ENCODE measurements at regions not wholly inside any gene's neighbourhood (a gene's known extent, or its start where the extent isn't known, plus 50 kb on each side); places are given as distances from the start of the nearest gene placed in this dataset.
A peak's percentile ranks its signal among the peaks of the same experiment; 100 is the strongest.

DNA sequence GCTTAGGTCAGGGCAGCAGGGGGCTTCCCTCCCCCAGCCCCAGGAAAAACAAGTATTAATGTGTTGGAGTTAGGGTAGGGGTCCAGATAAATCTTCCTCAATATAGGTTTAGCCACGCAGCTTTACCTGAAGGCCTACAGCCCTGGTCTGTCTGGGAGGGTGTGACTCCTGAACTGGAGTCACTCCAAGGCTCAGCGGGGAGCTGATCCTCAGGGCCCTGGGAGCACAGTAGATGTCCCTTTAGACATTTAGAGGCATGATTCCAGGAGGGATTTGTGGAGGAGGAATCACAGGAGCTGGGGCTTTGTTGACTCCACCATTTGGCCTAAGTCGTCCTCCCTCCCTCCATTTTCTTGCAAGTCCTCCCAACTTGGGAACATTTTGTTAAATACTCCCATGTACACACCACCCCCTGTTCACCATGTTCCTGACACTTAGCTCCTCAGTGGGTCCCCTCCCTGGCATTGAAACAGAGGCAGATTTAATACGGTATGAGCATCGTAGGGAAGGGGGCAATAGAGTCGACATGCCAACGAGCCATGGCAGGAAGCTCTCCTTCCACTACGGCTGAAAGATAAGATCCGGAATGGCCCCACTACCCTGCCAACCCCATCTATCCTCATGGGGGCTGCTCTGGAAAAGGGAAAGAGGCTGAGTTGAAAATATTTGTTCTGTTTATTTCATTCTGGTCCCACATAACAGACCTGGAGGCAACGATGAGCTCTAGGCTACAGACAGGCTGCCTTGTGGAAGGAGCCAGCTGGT lies 69.0 kb upstream of the LARS2 start:
- H3K4me1 ChIP-seq (ENCODE audit: insufficient read depth): no peaks in the 10 kb centered on the region
- H3K36me3 ChIP-seq (ENCODE audit: insufficient read depth): no peaks in the 10 kb centered on the region
- no peak overlapping the region for H3K4me3 ChIP-seq (ENCODE audit: low read depth, low read length)
- no peak overlapping the region for H3K27ac ChIP-seq (ENCODE audit: low read depth)
- WGBS: 85% methylated on average over 10 of the region's 10 CpGs
- no peak for DNase-seq (ENCODE audit: extremely low spot score)

DNA sequence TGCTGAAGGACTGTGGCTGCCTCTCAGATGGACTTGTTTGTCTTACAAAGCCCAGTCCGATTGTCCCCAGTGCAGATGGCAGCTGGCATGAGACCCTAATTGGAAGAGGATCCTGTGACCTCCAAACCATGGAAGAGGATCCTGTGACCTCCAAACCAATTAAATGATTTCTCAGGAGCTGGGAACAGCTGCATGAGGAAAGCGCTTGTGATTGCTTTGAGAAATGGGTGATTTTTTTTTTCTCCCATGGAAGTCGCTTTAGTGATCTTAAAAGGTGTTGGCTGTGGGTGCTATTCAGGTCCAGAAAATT lies 68.4 kb upstream of the LARS2 start:
- no peak for DNase-seq (ENCODE audit: extremely low spot score)
- 87% methylated on average over 3 of the region's 3 CpGs for WGBS

GRCh38 chr3:45320986-45321385 lies 67.4 kb upstream of the LARS2 start:
- WGBS: 80% methylated on average over 5 of the region's 5 CpGs
- no peak overlapping the region for H3K27ac ChIP-seq (ENCODE audit: low read depth)
- H3K36me3 ChIP-seq (ENCODE audit: insufficient read depth): no peaks in the 10 kb centered on the region
- H3K4me3 ChIP-seq (ENCODE audit: low read depth, low read length): no peak overlapping the region
- DNase-seq (ENCODE audit: extremely low spot score): no peak
- no peaks in the 10 kb centered on the region for H3K4me1 ChIP-seq (ENCODE audit: insufficient read depth)

More for the DNA sequence above, 68.4 kb upstream of the LARS2 start:
- Histone ChIP-seq H3K36me3 (ENCODE audit: insufficient read depth) (no peaks in the 10 kb centered on the region), H3K4me3 (ENCODE audit: low read depth, low read length) (no peak overlapping the region), H3K27ac (ENCODE audit: low read depth) (no peak overlapping the region), H3K4me1 (ENCODE audit: insufficient read depth) (no peaks in the 10 kb centered on the region)

DNA sequence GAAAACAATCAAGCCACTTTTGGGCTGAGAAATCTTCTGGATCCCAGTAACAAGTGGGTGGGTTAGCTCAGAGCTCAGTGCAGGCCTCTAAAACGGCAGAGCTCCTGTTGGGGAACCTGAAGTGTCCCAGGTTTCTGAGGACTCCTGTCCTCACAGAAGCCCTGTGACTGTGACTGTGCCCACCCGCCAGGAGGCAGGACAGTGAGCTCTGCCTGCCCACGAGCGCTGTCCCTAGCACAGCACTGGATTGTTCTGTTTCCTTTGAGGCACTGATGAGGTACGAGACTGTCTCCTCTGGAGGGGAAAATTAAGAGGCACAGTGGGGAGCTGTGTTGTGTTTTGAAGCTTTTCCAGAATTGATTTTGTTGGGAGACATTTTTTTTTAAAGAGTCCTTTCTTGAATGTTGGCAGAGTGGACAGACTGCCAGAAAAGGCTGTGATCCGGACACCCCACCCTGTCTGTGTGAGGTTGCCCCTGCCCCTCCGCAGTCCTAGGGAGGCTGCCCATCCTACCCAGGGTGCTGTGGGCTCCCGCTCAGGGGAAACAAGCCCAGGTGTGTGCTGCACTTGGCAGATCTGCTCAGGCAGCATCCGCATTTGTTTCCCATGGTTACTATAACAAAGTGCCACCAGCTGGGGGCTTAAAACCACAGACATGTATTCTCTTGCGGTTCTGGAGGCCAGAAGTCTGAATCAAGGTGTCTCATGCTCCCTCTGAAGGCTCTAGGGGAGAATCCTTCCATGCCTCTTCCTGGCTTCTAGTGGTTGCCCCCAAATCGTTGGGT lies 66.6 kb upstream of the LARS2 start:
- H3K27ac ChIP-seq (ENCODE audit: low read depth): no peak overlapping the region
- H3K4me1 ChIP-seq (ENCODE audit: insufficient read depth): no peaks in the 10 kb centered on the region
- no peak for DNase-seq (ENCODE audit: extremely low spot score)
- 73% methylated on average over 11 of the region's 11 CpGs for WGBS
- H3K4me3 ChIP-seq (ENCODE audit: low read depth, low read length): no peak overlapping the region
- no peaks in the 10 kb centered on the region for H3K36me3 ChIP-seq (ENCODE audit: insufficient read depth)

DNA sequence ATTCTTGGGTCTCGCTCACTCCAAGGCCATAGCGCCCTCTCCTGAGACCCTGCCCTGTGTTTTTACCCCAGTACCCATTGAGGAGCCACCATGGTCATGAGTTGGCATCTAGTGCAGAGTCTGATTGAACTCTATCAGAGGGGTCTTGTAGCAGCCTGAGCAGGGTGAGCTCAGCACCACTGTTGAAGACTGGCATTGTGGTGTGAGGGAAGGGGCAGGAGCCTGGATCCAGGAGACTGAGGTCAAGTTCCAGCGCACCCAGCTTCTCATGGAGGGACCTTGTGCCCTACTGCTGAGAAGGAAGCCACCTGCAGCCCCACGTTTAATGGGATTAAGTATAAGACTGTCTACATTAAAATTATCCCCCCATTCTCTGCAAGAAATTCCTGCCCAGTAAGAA lies 65.8 kb upstream of the LARS2 start:
- no peak for DNase-seq (ENCODE audit: extremely low spot score)
- Histone ChIP-seq H3K4me1 (ENCODE audit: insufficient read depth) (no peaks in the 10 kb centered on the region), H3K4me3 (ENCODE audit: low read depth, low read length) (no peak overlapping the region), H3K27ac (ENCODE audit: low read depth) (no peak overlapping the region), H3K36me3 (ENCODE audit: insufficient read depth) (no peaks in the 10 kb centered on the region)
- WGBS: 82% methylated on average over 4 of the region's 4 CpGs

DNA sequence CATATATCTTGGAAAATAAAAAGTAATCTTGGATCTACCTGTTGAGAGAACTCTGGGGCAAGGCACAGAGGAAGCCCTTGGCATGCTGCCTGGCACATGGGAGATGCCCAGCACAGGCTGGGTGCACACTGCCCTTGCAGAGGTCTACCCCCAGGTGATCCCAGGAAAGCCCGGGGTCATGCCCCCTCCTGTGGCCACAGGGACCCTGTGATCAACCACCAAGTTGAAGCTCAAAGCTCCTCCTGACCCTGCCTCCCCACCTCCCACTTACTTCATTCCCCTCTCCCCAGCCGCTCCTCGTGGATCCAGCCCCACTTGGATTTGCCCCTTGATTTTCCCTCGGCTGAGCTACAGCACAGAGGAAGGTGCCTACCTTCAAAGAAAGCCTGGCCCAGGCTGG lies 62.7 kb upstream of the LARS2 start:
- H3K27ac ChIP-seq (ENCODE audit: low read depth): no peak overlapping the region
- WGBS: 85% methylated on average over 4 of the region's 4 CpGs
- no peak for DNase-seq (ENCODE audit: extremely low spot score)
- H3K4me1 ChIP-seq (ENCODE audit: insufficient read depth): no peaks in the 10 kb centered on the region
- H3K36me3 ChIP-seq (ENCODE audit: insufficient read depth): no peaks in the 10 kb centered on the region
- no peak overlapping the region for H3K4me3 ChIP-seq (ENCODE audit: low read depth, low read length)

- H3K27ac ChIP-seq (ENCODE audit: low read depth): no peak overlapping the region
- 69% methylated on average over 8 of the region's 8 CpGs for WGBS
- no peak for DNase-seq (ENCODE audit: extremely low spot score)
- H3K36me3 ChIP-seq (ENCODE audit: insufficient read depth): no peaks in the 10 kb centered on the region
- H3K4me1 ChIP-seq (ENCODE audit: insufficient read depth): no peaks in the 10 kb centered on the region
- no peak overlapping the region for H3K4me3 ChIP-seq (ENCODE audit: low read depth, low read length)
Observed at GRCh38 chr3:45329761-45330305, 58.5 kb upstream of the LARS2 start.

GRCh38 chr3:45330510-45331295 lies 57.7 kb upstream of the LARS2 start:
- DNase-seq (ENCODE audit: extremely low spot score): no peak
- Histone ChIP-seq H3K4me1 (ENCODE audit: insufficient read depth) (no peaks in the 10 kb centered on the region), H3K4me3 (ENCODE audit: low read depth, low read length) (no peak overlapping the region), H3K27ac (ENCODE audit: low read depth) (no peak overlapping the region), H3K36me3 (ENCODE audit: insufficient read depth) (no peaks in the 10 kb centered on the region)
- 57% methylated on average over 5 of the region's 5 CpGs for WGBS

GRCh38 chr3:45332493-45332892 lies 55.9 kb upstream of the LARS2 start:
- no peaks in the 10 kb centered on the region for H3K36me3 ChIP-seq (ENCODE audit: insufficient read depth)
- WGBS: 88% methylated on average over 6 of the region's 6 CpGs
- H3K27ac ChIP-seq (ENCODE audit: low read depth): no peak overlapping the region
- H3K4me3 ChIP-seq (ENCODE audit: low read depth, low read length): no peak overlapping the region
- no peak for DNase-seq (ENCODE audit: extremely low spot score)
- no peaks in the 10 kb centered on the region for H3K4me1 ChIP-seq (ENCODE audit: insufficient read depth)

DNA sequence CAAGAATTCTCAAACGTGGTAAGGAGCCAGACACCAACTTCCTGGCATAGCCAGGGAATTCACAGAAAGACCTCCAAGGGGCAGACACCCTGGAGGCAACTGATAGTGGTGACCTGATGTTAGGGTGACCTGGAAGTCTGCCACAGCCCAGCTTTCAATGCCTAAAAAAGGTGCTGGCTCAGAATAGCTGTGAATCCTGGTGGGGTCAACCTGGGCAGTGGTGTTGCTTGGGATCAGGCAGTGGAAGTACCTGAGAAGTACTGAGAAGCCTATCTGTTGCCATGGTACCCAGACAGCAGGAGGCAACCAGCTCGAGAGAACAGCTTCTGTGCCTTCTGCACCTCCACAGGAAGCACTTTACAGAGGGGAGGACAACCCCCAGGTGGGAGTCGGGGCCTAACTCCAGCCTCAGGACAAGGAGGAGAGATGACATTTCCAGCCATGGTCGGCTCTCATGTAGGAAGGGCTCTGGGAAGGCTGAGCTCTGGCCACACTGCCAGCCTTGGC lies 55.4 kb upstream of the LARS2 start:
- DNase-seq (ENCODE audit: extremely low spot score): no peak
- no peak overlapping the region for H3K27ac ChIP-seq (ENCODE audit: low read depth)
- 66% methylated on average over 4 of the region's 4 CpGs for WGBS
- H3K4me3 ChIP-seq (ENCODE audit: low read depth, low read length): no peak overlapping the region
- H3K4me1 ChIP-seq (ENCODE audit: insufficient read depth): no peaks in the 10 kb centered on the region
- H3K36me3 ChIP-seq (ENCODE audit: insufficient read depth): no peaks in the 10 kb centered on the region

DNA sequence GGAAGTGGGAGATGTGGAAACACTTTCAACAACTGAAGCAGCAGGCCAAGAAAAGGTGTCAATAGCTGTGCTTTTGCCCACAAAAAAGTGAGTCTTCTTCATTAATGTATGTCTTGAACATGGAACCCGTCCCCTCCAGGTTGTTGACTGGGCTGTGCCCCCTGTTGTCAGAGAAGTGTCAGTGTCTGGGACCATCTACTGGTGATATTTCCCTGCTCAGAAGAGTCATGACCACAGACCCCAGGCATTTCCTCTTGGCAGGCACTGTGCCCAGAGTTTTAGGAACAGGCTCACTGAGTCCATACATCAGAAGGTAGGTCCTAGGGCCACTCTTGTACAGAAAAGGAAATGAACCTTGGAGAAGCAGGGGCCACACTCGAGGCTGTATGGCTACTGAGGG lies 54.8 kb upstream of the LARS2 start:
- H3K4me3 ChIP-seq (ENCODE audit: low read depth, low read length): no peak overlapping the region
- no peak overlapping the region for H3K27ac ChIP-seq (ENCODE audit: low read depth)
- H3K36me3 ChIP-seq (ENCODE audit: insufficient read depth): no peaks in the 10 kb centered on the region
- H3K4me1 ChIP-seq (ENCODE audit: insufficient read depth): no peaks in the 10 kb centered on the region
- no peak for DNase-seq (ENCODE audit: extremely low spot score)
- 77% methylated on average over 2 of the region's 2 CpGs for WGBS

- 47% methylated on average over 12 of the region's 12 CpGs for WGBS
- no peak overlapping the region for H3K27ac ChIP-seq (ENCODE audit: low read depth)
- no peaks in the 10 kb centered on the region for H3K36me3 ChIP-seq (ENCODE audit: insufficient read depth)
- H3K4me1 ChIP-seq (ENCODE audit: insufficient read depth): no peaks in the 10 kb centered on the region
- peak; percentile 2 for DNase-seq (ENCODE audit: extremely low spot score)
- H3K4me3 ChIP-seq (ENCODE audit: low read depth, low read length): no peak overlapping the region
Observed at GRCh38 chr3:45337839-45338470, 50.4 kb upstream of the LARS2 start.
